H9 (cell line): ENCODE measurements at regions not wholly inside any gene's neighbourhood (a gene's known extent, or its start where the extent isn't known, plus 50 kb on each side); places are given as distances from the start of the nearest gene placed in this dataset.
"Not testable (repeated sequence)": the region's sequence is repeated elsewhere in the genome, so short reads cannot be mapped to it uniquely, and the experiment has no call there.

ENCODE experiments used
- DNase-seq: peaks from one replicate; pipeline ENCODE4 v3.0.0-alpha.2; 2017
- H2AFZ ChIP-seq: one replicate; pipeline ENCODE4 v1.6.1; 2013; ENCODE audit warnings: mild to moderate bottlenecking, low read length, control low read depth, moderate library complexity
- H2AK5ac ChIP-seq: 2 replicates; pipeline ENCODE4 v1.6.1; 2013; ENCODE audit warnings: low read length, control low read depth, mixed read lengths; ENCODE audit not compliant: insufficient read length
- H2BK120ac ChIP-seq: one replicate; pipeline ENCODE4 v1.6.1; 2013; ENCODE audit warnings: low read depth, mild to moderate bottlenecking, low read length, control low read depth, inconsistent platforms; ENCODE audit not compliant: poor library complexity, severe bottlenecking
- H2BK12ac ChIP-seq: 2 replicates; pipeline ENCODE4 v1.6.1; 2013; ENCODE audit warnings: low read length, control low read depth, mixed read lengths, low read depth; ENCODE audit not compliant: insufficient read length
- H2BK15ac ChIP-seq: 2 replicates; pipeline ENCODE4 v1.6.1; 2013; ENCODE audit warnings: low read depth, low read length, control low read depth
- H2BK20ac ChIP-seq: one replicate; pipeline ENCODE4 v1.6.1; 2013; ENCODE audit warnings: low read depth, mild to moderate bottlenecking, low read length, control low read depth, inconsistent platforms; ENCODE audit not compliant: poor library complexity, severe bottlenecking
- H2BK5ac ChIP-seq: 2 replicates; pipeline ENCODE4 v1.6.1; 2013; ENCODE audit warnings: low read length, control low read depth, mixed read lengths; ENCODE audit not compliant: insufficient read length
- H3K14ac ChIP-seq: 2 replicates; pipeline ENCODE4 v1.6.1; 2013; ENCODE audit warnings: low read length, control low read depth; ENCODE audit not compliant: insufficient read depth
- H3K18ac ChIP-seq: 2 replicates; pipeline ENCODE4 v1.6.1; 2013; ENCODE audit warnings: low read depth, mild to moderate bottlenecking, mixed read lengths, low read length, control low read depth; ENCODE audit not compliant: insufficient read length
- H3K23ac ChIP-seq: 2 replicates; pipeline ENCODE4 v1.6.1; 2013; ENCODE audit warnings: low read length, control low read depth, mixed read lengths, low read depth; ENCODE audit not compliant: insufficient read length
- H3K23me2 ChIP-seq: 2 replicates; pipeline ENCODE4 v1.6.1; 2013; ENCODE audit warnings: low read depth, mild to moderate bottlenecking, mixed read lengths, low read length, control low read depth; ENCODE audit not compliant: insufficient read length, poor library complexity, severe bottlenecking
- H3K27ac ChIP-seq: 2 replicates; pipeline ENCODE4 v1.5.1; 2013; ENCODE audit warnings: low read length, control low read depth, mixed read lengths, low read depth; ENCODE audit not compliant: insufficient read length
- H3K27me3 ChIP-seq: 2 replicates; pipeline ENCODE4 v1.6.1; 2013; ENCODE audit warnings: low read length, control low read depth, inconsistent platforms; ENCODE audit not compliant: insufficient read depth
- H3K4ac ChIP-seq: 2 replicates; pipeline ENCODE4 v1.6.1; 2013; ENCODE audit warnings: low read depth, mild to moderate bottlenecking, control low read depth, inconsistent platforms, low read length, moderate library complexity
- H3K4me1 ChIP-seq: 2 replicates; pipeline ENCODE4 v1.6.1; 2013; ENCODE audit warnings: low read length, control low read depth, inconsistent platforms; ENCODE audit not compliant: insufficient read depth
- H3K4me2 ChIP-seq: 2 replicates; pipeline ENCODE4 v1.6.1; 2013; ENCODE audit warnings: low read length, control low read depth, mixed read lengths; ENCODE audit not compliant: insufficient read length, insufficient read depth
- H3K56ac ChIP-seq: 2 replicates; pipeline ENCODE4 v1.6.1; 2013; ENCODE audit warnings: low read depth, mild to moderate bottlenecking, mixed read lengths, low read length, control low read depth; ENCODE audit not compliant: insufficient read length
- H3K79me1 ChIP-seq: 2 replicates; pipeline ENCODE4 v1.6.1; 2013; ENCODE audit warnings: low read depth, mild to moderate bottlenecking, moderate library complexity, low read length, control low read depth, inconsistent platforms; ENCODE audit not compliant: insufficient read depth, poor library complexity, severe bottlenecking
- H3K79me2 ChIP-seq: 2 replicates; pipeline ENCODE4 v1.6.1; 2013; ENCODE audit warnings: low read length, control low read depth, inconsistent platforms; ENCODE audit not compliant: insufficient read depth
- H3K9ac ChIP-seq: 2 replicates; pipeline ENCODE4 v1.6.1; 2013; ENCODE audit warnings: low read length, control low read depth, mixed read lengths; ENCODE audit not compliant: insufficient read length; ENCODE audit errors: extremely low read depth
- H3K9me3 ChIP-seq: one replicate; pipeline ENCODE4 v1.6.1; 2013; ENCODE audit warnings: low read depth, low read length, inconsistent platforms; ENCODE audit not compliant: control insufficient read depth
- H3T11ph ChIP-seq: one replicate; pipeline ENCODE4 v1.6.1; 2013; ENCODE audit warnings: mild to moderate bottlenecking, low read length, control low read depth, inconsistent platforms
- H4K20me1 ChIP-seq: one replicate; pipeline ENCODE4 v1.6.1; 2013; ENCODE audit not compliant: control insufficient read depth, insufficient read length, insufficient read depth
- H4K5ac ChIP-seq: 2 replicates; pipeline ENCODE4 v1.6.1; 2013; ENCODE audit warnings: low read depth, mild to moderate bottlenecking, mixed read lengths, low read length, control low read depth; ENCODE audit not compliant: insufficient read length
- H4K8ac ChIP-seq: replicated peaks from 2 replicates; pipeline ENCODE4 v1.6.1; 2013; ENCODE audit warnings: low read length, control low read depth, mixed read lengths, low read depth; ENCODE audit not compliant: insufficient read length
- H4K91ac ChIP-seq: 2 replicates; pipeline ENCODE4 v1.6.1; 2013; ENCODE audit warnings: low read depth, mild to moderate bottlenecking, moderate library complexity, mixed read lengths, low read length, control low read depth; ENCODE audit not compliant: insufficient read length
- H3K27ac Mint-ChIP-seq, 3 experiments: 2 replicates in 2 of 3; 3 replicates in 1 of 3; pipeline ENCODE4 v1.8.0; 2020 to 2021; ENCODE audit warnings: mixed read lengths in 3 of 3, mild to moderate bottlenecking in 1 of 3, moderate library complexity in 1 of 3
- H3K27me3 Mint-ChIP-seq: 2 replicates; pipeline ENCODE4 v1.8.0; 2021; ENCODE audit warnings: low read depth, mild to moderate bottlenecking, moderate library complexity, mixed read lengths
- H3K36me3 Mint-ChIP-seq, 3 experiments: 2 replicates in 2 of 3; 3 replicates in 1 of 3; pipeline ENCODE4 v1.8.0; 2020 to 2021; ENCODE audit warnings: low read depth in 3 of 3, mixed read lengths in 3 of 3; ENCODE audit not compliant: insufficient read depth in 1 of 3
- H3K4me1 Mint-ChIP-seq, 2 experiments: 2 replicates each; pipeline ENCODE4 v1.8.0; 2020; ENCODE audit warnings: mixed read lengths in 2 of 2
- H3K4me3 Mint-ChIP-seq, 2 experiments: 2 replicates in 1 of 2; 3 replicates in 1 of 2; pipeline ENCODE4 v1.8.0; 2020 to 2021; ENCODE audit warnings: mild to moderate bottlenecking in 2 of 2, mixed read lengths in 2 of 2, moderate library complexity in 1 of 2
- H3K9me3 Mint-ChIP-seq, 2 experiments: 2 replicates in 1 of 2; 3 replicates in 1 of 2; pipeline ENCODE4 v1.8.0; 2020; ENCODE audit warnings: mild to moderate bottlenecking in 2 of 2, mixed read lengths in 2 of 2, moderate library complexity in 1 of 2
- WGBS: extraction: QIAGEN DNeasy Blood & Tissue Kit; methylation state at CpG from one replicate; pipeline ENCODE4 v1.1.7; 2013; ENCODE audit warnings: missing lambda C conversion rate, low lambda C conversion rate, mixed read lengths; ENCODE audit not compliant: insufficient read length; ENCODE audit errors: extremely low coverage; 5-methylcytosine and 5-hydroxymethylcytosine counted together
- TF ChIP-seq, protein P1 (sequence below): fragments of 200-600 bp; sonication (generic); conservative IDR thresholded peaks from 3 replicates; pipeline ENCODE4 v1.8.0; 2021; ENCODE audit warnings: antibody characterized with exemption, mild to moderate bottlenecking

- H3K36me3 Mint-ChIP-seq: no peaks in the 10 kb centered on the region
These were observed 967.9 kb upstream of the INTU start for GRCh38 chr4:126664839-126665238.

DNA sequence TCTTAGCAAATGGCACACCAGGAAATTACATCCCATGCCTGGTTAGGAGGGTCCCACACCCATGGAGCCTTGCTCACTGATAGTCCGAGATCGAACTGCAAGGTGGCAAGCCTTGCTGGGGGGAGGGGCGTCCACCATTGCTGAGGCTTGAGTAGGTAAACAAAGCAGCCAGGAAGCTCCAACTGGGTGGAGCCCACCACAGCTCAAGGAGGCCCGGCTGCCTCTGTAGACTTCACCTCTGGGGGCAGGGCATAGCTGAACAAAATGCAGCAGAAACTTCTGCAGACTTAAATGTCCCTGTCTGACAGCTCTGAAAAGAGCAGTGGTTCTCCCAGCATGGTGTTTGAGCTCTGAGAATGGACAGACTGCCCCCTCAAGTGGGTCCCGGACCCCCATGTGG is 962.7 kb upstream of the INTU start:
- not testable (repeated sequence) for H3K9me3 Mint-ChIP-seq, H3K4me2 ChIP-seq, DNase-seq, H3K4me3 Mint-ChIP-seq, H2BK15ac ChIP-seq, H3K4ac ChIP-seq, H3K27ac Mint-ChIP-seq, H3T11ph ChIP-seq, H3K27ac ChIP-seq, H2BK5ac ChIP-seq, H4K5ac ChIP-seq, H2AFZ ChIP-seq, H2BK12ac ChIP-seq, H3K79me1 ChIP-seq, H3K9me3 ChIP-seq, H3K27me3 Mint-ChIP-seq, H3K4me1 ChIP-seq, H3K79me2 ChIP-seq, H3K18ac ChIP-seq, H3K56ac ChIP-seq, H3K27me3 ChIP-seq, H2AK5ac ChIP-seq, H2BK120ac ChIP-seq, H2BK20ac ChIP-seq, H3K4me1 Mint-ChIP-seq, H4K91ac ChIP-seq, H3K14ac ChIP-seq, H4K8ac ChIP-seq, H4K20me1 ChIP-seq, H3K23ac ChIP-seq, H3K9ac ChIP-seq, H3K23me2 ChIP-seq
- peaks cover 0 to 11% (median 4%) of the 10 kb centered on the region in 3 experiments; a peak in 5 of 7 replicates for H3K36me3 Mint-ChIP-seq
- WGBS: no CpG with 5 or more reads among the region's 5 CpGs

More at GRCh38 chr4:126664839-126665238, 967.9 kb upstream of the INTU start:
- no peaks in the 10 kb centered on the region for H3K4me1 Mint-ChIP-seq
- H3K56ac ChIP-seq: no peak overlapping the region
- no peaks in the 10 kb centered on the region for H3K79me1 ChIP-seq
- no peak overlapping the region for H3K27ac Mint-ChIP-seq
- H3K4me3 Mint-ChIP-seq: no peak overlapping the region
- TF ChIP-seq, protein P1, sequence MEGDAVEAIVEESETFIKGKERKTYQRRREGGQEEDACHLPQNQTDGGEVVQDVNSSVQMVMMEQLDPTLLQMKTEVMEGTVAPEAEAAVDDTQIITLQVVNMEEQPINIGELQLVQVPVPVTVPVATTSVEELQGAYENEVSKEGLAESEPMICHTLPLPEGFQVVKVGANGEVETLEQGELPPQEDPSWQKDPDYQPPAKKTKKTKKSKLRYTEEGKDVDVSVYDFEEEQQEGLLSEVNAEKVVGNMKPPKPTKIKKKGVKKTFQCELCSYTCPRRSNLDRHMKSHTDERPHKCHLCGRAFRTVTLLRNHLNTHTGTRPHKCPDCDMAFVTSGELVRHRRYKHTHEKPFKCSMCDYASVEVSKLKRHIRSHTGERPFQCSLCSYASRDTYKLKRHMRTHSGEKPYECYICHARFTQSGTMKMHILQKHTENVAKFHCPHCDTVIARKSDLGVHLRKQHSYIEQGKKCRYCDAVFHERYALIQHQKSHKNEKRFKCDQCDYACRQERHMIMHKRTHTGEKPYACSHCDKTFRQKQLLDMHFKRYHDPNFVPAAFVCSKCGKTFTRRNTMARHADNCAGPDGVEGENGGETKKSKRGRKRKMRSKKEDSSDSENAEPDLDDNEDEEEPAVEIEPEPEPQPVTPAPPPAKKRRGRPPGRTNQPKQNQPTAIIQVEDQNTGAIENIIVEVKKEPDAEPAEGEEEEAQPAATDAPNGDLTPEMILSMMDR: no peak
- H4K91ac ChIP-seq: no peak overlapping the region
- no peaks in the 10 kb centered on the region for H3K27me3 ChIP-seq
- H2BK12ac ChIP-seq: no peak overlapping the region
- no peak overlapping the region for H2AK5ac ChIP-seq
- H3K27me3 Mint-ChIP-seq: no peaks in the 10 kb centered on the region
- no peaks in the 10 kb centered on the region for H3K4me1 ChIP-seq
- no peak overlapping the region for H3K14ac ChIP-seq
- no peak overlapping the region for H2BK5ac ChIP-seq
- H2AFZ ChIP-seq: no peak overlapping the region
- no peaks in the 10 kb centered on the region for H3K9me3 Mint-ChIP-seq
- no peak overlapping the region for H2BK120ac ChIP-seq
- no peak for DNase-seq
- H3K9ac ChIP-seq: no peak overlapping the region
- no peak overlapping the region for H3T11ph ChIP-seq
- H2BK15ac ChIP-seq: no peak overlapping the region
- no CpG with 5 or more reads among the region's 1 CpG for WGBS
- H3K23ac ChIP-seq: no peak overlapping the region
- no peak overlapping the region for H3K4ac ChIP-seq
- no peak overlapping the region for H4K5ac ChIP-seq
- H4K20me1 ChIP-seq: no peaks in the 10 kb centered on the region
- no peak overlapping the region for H3K4me2 ChIP-seq
- H3K23me2 ChIP-seq: no peaks in the 10 kb centered on the region
- no peaks in the 10 kb centered on the region for H3K9me3 ChIP-seq
- no peak overlapping the region for H4K8ac ChIP-seq
- no peaks in the 10 kb centered on the region for H3K79me2 ChIP-seq
- H2BK20ac ChIP-seq: no peak overlapping the region
- H3K27ac ChIP-seq: no peak overlapping the region
- H3K18ac ChIP-seq: no peak overlapping the region
